ENCODE measurements at regions not wholly inside any gene's neighbourhood (a gene's known extent, or its start where the extent isn't known, plus 50 kb on each side); places are given as distances from the start of the nearest gene placed in this dataset.

DNA sequence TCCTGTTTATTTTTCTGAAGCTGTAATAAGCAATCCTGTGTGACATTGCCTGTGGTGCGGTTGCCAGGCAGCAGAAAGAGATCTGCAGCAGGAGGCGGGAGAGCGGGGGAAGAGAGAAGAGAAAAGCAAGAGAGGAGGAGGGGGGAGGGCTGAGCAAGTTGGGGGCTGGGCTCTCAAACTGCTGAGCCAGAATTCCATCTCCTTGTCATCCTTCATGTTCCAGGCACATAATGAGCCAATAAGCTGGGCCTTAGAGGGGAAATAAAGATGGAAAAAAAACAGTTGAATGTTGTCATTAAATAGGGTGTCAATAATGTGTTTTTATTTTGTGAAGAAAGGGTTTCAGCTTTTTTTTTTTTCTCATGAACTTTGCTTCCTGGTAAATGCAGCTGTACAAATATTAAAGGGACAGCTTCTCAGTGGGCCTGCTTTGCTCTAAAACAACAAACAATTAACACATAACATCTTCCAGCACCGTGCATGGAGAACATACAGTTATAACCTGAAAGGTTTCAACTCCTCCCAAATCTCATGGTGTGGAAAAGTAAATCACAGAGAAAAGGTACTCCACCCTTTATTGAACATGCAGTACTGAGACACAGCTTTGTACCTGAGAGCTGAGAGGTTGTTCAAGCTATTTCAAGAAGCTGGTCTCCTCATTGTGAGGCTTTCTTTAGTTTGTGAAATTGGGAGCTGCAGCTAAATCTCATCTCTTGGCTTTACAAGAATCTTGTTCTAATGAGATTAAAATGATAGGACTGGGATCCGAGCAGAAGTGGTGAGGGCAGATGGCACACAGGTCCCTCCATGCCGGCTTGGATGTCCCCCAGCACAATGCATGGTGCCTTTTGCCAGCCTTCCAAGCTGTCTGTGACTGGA lies 451.1 kb upstream of the KCNMB2 start:
- TF ChIP-seq, protein P1, sequence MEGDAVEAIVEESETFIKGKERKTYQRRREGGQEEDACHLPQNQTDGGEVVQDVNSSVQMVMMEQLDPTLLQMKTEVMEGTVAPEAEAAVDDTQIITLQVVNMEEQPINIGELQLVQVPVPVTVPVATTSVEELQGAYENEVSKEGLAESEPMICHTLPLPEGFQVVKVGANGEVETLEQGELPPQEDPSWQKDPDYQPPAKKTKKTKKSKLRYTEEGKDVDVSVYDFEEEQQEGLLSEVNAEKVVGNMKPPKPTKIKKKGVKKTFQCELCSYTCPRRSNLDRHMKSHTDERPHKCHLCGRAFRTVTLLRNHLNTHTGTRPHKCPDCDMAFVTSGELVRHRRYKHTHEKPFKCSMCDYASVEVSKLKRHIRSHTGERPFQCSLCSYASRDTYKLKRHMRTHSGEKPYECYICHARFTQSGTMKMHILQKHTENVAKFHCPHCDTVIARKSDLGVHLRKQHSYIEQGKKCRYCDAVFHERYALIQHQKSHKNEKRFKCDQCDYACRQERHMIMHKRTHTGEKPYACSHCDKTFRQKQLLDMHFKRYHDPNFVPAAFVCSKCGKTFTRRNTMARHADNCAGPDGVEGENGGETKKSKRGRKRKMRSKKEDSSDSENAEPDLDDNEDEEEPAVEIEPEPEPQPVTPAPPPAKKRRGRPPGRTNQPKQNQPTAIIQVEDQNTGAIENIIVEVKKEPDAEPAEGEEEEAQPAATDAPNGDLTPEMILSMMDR (IDR thresholded peaks at IDR 0.05): no peak
- no peak for TF ChIP-seq POLR2A (IDR thresholded peaks at IDR 0.05)
